A673 (cell line): ENCODE measurements at regions not wholly inside any gene's neighbourhood (a gene's known extent, or its start where the extent isn't known, plus 50 kb on each side); places are given as distances from the start of the nearest gene placed in this dataset.

Source experiments
- BruUV-seq: library from RNA; stranded (reverse); fragments of 400-500 nt; replicated peaks from 2 replicates; lab custom pipeline; 2021; lab: Mats Ljungman, UMichigan
- CTCF ChIA-PET: fragments of 300-600 bp; sonication (Branson Sonifier 250); formaldehyde crosslinking; loops from one replicate; lab custom pipeline; 2022; ENCODE audit warnings: antibody characterized with exemption; lab: Charles Lee
- POLR2A ChIA-PET: fragments of 300-600 bp; sonication (Branson Sonifier 250); formaldehyde crosslinking; loops from one replicate; lab custom pipeline; 2022; ENCODE audit warnings: antibody characterized with exemption; ENCODE audit not compliant: low non-redundant PET; lab: Charles Lee
- DNase-seq: peaks from one replicate; pipeline ENCODE4 v3.0.0-alpha.2; 2015; ENCODE audit warnings: low spot score
- H3K27ac ChIP-seq: fragments of 200-600 bp; sonication (generic); 2 replicates; pipeline ENCODE4 v1.5.1; 2016; ENCODE audit warnings: mixed run types, low read depth, mild to moderate bottlenecking, mixed read lengths, antibody characterized with exemption, low read length; ENCODE audit not compliant: poor library complexity, severe bottlenecking
- H3K27me3 ChIP-seq: fragments of 200-600 bp; sonication (generic); replicated peaks from 2 replicates; pipeline ENCODE4 v1.6.1; 2017; ENCODE audit warnings: mixed run types, low read depth, mild to moderate bottlenecking, mixed read lengths, antibody characterized with exemption, low read length; ENCODE audit not compliant: insufficient read depth, poor library complexity
- H3K36me3 ChIP-seq: fragments of 200-600 bp; sonication (generic); 2 replicates; pipeline ENCODE4 v1.6.1; 2016; ENCODE audit warnings: mixed run types, mild to moderate bottlenecking, mixed read lengths, antibody characterized with exemption, low read length; ENCODE audit not compliant: insufficient read depth, poor library complexity, severe bottlenecking
- H3K4me1 ChIP-seq: fragments of 200-600 bp; sonication (generic); 2 replicates; pipeline ENCODE4 v1.6.1; 2017; ENCODE audit warnings: mixed run types, mild to moderate bottlenecking, mixed read lengths, antibody characterized with exemption, low read length; ENCODE audit not compliant: insufficient read depth, poor library complexity, severe bottlenecking
- H3K4me3 ChIP-seq: fragments of 200-600 bp; sonication (generic); 2 replicates; pipeline ENCODE4 v1.5.1; 2016; ENCODE audit warnings: low read depth, mixed run types, mild to moderate bottlenecking, mixed read lengths, low read length; ENCODE audit not compliant: poor library complexity, severe bottlenecking
- H3K9me3 ChIP-seq: fragments of 200-600 bp; sonication (generic); 2 replicates; pipeline ENCODE4 v1.6.1; 2016; ENCODE audit warnings: mixed run types, low read depth, mild to moderate bottlenecking, mixed read lengths, antibody characterized with exemption, low read length; ENCODE audit not compliant: poor library complexity, severe bottlenecking
- CTCF ChIP-seq: fragments of 300-800, 200-600 bp; sonication (generic); conservative IDR thresholded peaks from 2 replicates; pipeline ENCODE4 v1.5.1; 2017; ENCODE audit warnings: low read depth, mild to moderate bottlenecking, antibody characterized with exemption, low read length, moderate library complexity, mixed read lengths
- EZH2 ChIP-seq: fragments of 200-600 bp; sonication (generic); IDR thresholded peaks from 2 replicates; pipeline ENCODE4 v1.6.1; 2017; ENCODE audit warnings: borderline replicate concordance, low read depth, mild to moderate bottlenecking, mixed read lengths, antibody characterized with exemption, low read length; ENCODE audit not compliant: poor library complexity, severe bottlenecking
- intact Hi-C: fragments of 100-400 bp; cut with micrococcal nuclease; formaldehyde crosslinking; loops from one replicate; pipeline ENCODE4 v1.10.0; 2022; ENCODE audit not compliant: unreplicated experiment

- intact Hi-C loops, result no loop called here
- Histone ChIP-seq H3K27ac (peak overlapping the region; percentile 27), H3K9me3 (no peaks in the 10 kb centered on the region), H3K4me1 (peaks cover 8% of the 10 kb centered on the region), H3K36me3 (no peaks in the 10 kb centered on the region), H3K27me3 (no peaks in the 10 kb centered on the region), H3K4me3 (no peak overlapping the region)
- no TSS peak for BruUV-seq
- POLR2A ChIA-PET, result no interaction called here
- peak; percentile 4 for DNase-seq
- TF ChIP-seq CTCF (no peak), EZH2 (no peak)
- CTCF ChIA-PET, result no interaction called here
Observed at GRCh38 chr13:73464758-73465616, 406.2 kb downstream of the KLF5 start.

GRCh38 chr13:73462241-73462640, 403.4 kb downstream of the KLF5 start:
- Histone ChIP-seq H3K4me1 (peaks cover 8% of the 10 kb centered on the region), H3K36me3 (no peaks in the 10 kb centered on the region), H3K9me3 (no peaks in the 10 kb centered on the region), H3K4me3 (no peak overlapping the region), H3K27ac (no peak overlapping the region), H3K27me3 (no peaks in the 10 kb centered on the region)
- TF ChIP-seq CTCF (no peak), EZH2 (no peak)
- no peak for DNase-seq
- CTCF ChIA-PET, result no interaction called here
- no TSS peak for BruUV-seq
- intact Hi-C loops, result no loop called here
- POLR2A ChIA-PET, result no interaction called here

- ChIA-PET CTCF (no interaction called here), POLR2A (no interaction called here)
- H3K4me3 ChIP-seq, result no peak overlapping the region
- H3K36me3 ChIP-seq, result no peaks in the 10 kb centered on the region
- no peaks in the 10 kb centered on the region for H3K4me1 ChIP-seq
- DNase-seq, result no peak
- no peak overlapping the region for H3K27ac ChIP-seq
- no peaks in the 10 kb centered on the region for H3K27me3 ChIP-seq
- BruUV-seq, result no TSS peak
- intact Hi-C loops, result no loop called here
- H3K9me3 ChIP-seq, result no peaks in the 10 kb centered on the region
- TF ChIP-seq EZH2, result no peak
- TF ChIP-seq CTCF, result no peak
Observed at GRCh38 chr13:73451221-73452029, 392.6 kb downstream of the KLF5 start.
